OCI-LY1 (cell line): ENCODE measurements at regions not wholly inside any gene's neighbourhood (a gene's known extent, or its start where the extent isn't known, plus 50 kb on each side); places are given as distances from the start of the nearest gene placed in this dataset.

Source experiments
- H2AFZ ChIP-seq: fragments of 200-600 bp; sonication (generic), shearing (Covaris generic); 2 replicates; pipeline ENCODE4 v1.6.0; 2014; ENCODE audit warnings: antibody characterized with exemption, mild to moderate bottlenecking, low read length
- H3F3A ChIP-seq: fragments of 200-600 bp; sonication (generic), shearing (Covaris generic); 2 replicates; pipeline ENCODE4 v1.6.0; 2014; ENCODE audit warnings: mild to moderate bottlenecking, antibody characterized with exemption, low read length, moderate library complexity; ENCODE audit not compliant: insufficient read depth
- H3K27ac ChIP-seq: fragments of 200-600 bp; sonication (generic); 2 replicates; pipeline ENCODE4 v1.5.1; 2014; ENCODE audit warnings: low read length, mixed run types, mild to moderate bottlenecking, low read depth; ENCODE audit not compliant: poor library complexity, severe bottlenecking
- H3K27me3 ChIP-seq: fragments of 200-600 bp; sonication (generic); 2 replicates; pipeline ENCODE4 v1.6.0; 2014; ENCODE audit warnings: antibody characterized with exemption, mild to moderate bottlenecking, low read length, moderate library complexity; ENCODE audit not compliant: insufficient read depth
- H3K36me3 ChIP-seq: fragments of 200-600 bp; sonication (generic); 2 replicates; pipeline ENCODE4 v1.6.1; 2014; ENCODE audit warnings: mild to moderate bottlenecking, antibody characterized with exemption, low read length, moderate library complexity, mixed read lengths; ENCODE audit not compliant: insufficient read depth
- H3K4me1 ChIP-seq: fragments of 200-600 bp; sonication (generic); 2 replicates; pipeline ENCODE4 v1.5.1; 2014; ENCODE audit warnings: mild to moderate bottlenecking, low read length, moderate library complexity; ENCODE audit not compliant: insufficient read depth, severe bottlenecking
- H3K4me2 ChIP-seq: fragments of 200-600 bp; sonication (generic), shearing (Covaris generic); 2 replicates; pipeline ENCODE4 v1.6.1; 2014; ENCODE audit warnings: low read length
- H3K4me3 ChIP-seq: fragments of 200-600 bp; sonication (generic); 2 replicates; pipeline ENCODE4 v1.5.1; 2014; ENCODE audit warnings: low read length, low read depth, mild to moderate bottlenecking, mixed read lengths; ENCODE audit not compliant: poor library complexity, severe bottlenecking
- H3K79me2 ChIP-seq: fragments of 200-600 bp; shearing (Covaris generic); 2 replicates; pipeline ENCODE4 v1.6.1; 2016; ENCODE audit warnings: mixed run types, low read length, mixed read lengths; ENCODE audit not compliant: insufficient read depth
- H3K9ac ChIP-seq: fragments of 200-600 bp; sonication (generic), shearing (Covaris generic); 2 replicates; pipeline ENCODE4 v1.6.1; 2014; ENCODE audit warnings: mild to moderate bottlenecking, low read length, mixed read lengths
- H3K9me2 ChIP-seq: fragments of 200-600 bp; sonication (generic), shearing (Covaris generic); 2 replicates; pipeline ENCODE4 v1.6.1; 2014; ENCODE audit warnings: low read depth, mild to moderate bottlenecking, low read length, mixed read lengths
- H3K9me3 ChIP-seq: fragments of 200-600 bp; shearing (Covaris generic); 2 replicates; pipeline ENCODE4 v1.6.1; 2014; ENCODE audit warnings: low read length, mixed read lengths
- H4K20me1 ChIP-seq: fragments of 200-600 bp; sonication (generic), shearing (Covaris generic); 2 replicates; pipeline ENCODE4 v1.6.0; 2016; ENCODE audit warnings: mild to moderate bottlenecking, low read length; ENCODE audit not compliant: insufficient read depth
- CTCF ChIP-seq: fragments of 200-600 bp; sonication (generic), shearing (Covaris generic); IDR thresholded peaks from 2 replicates; pipeline ENCODE4 v1.5.1; 2017; ENCODE audit warnings: mild to moderate bottlenecking, antibody characterized with exemption, low read length, moderate library complexity, mixed read lengths
- EZH2 ChIP-seq: fragments of 200-600 bp; sonication (generic), shearing (Covaris generic); IDR thresholded peaks from 2 replicates; pipeline ENCODE4 v1.8.0; 2017; ENCODE audit warnings: borderline replicate concordance, mixed run types, mild to moderate bottlenecking, antibody characterized with exemption, low read length, moderate library complexity, mixed read lengths

- H3K9me3 ChIP-seq: no peaks in the 10 kb centered on the region
- no peaks in the 10 kb centered on the region for H4K20me1 ChIP-seq
- no peaks in the 10 kb centered on the region for H3K36me3 ChIP-seq
- H3K4me2 ChIP-seq: no peak overlapping the region
- no peaks in the 10 kb centered on the region for H3F3A ChIP-seq
- no peak for TF ChIP-seq EZH2
- TF ChIP-seq CTCF: no peak
- no peaks in the 10 kb centered on the region for H3K4me1 ChIP-seq
- no peak overlapping the region for H3K4me3 ChIP-seq
- no peaks in the 10 kb centered on the region for H3K79me2 ChIP-seq
- H2AFZ ChIP-seq: no peak overlapping the region
- no peak overlapping the region for H3K9ac ChIP-seq
- H3K27me3 ChIP-seq: no peaks in the 10 kb centered on the region
- no peaks in the 10 kb centered on the region for H3K9me2 ChIP-seq
- H3K27ac ChIP-seq: no peak overlapping the region
Measured at GRCh38 chr1:232393010-232393409, 236.9 kb downstream of the SIPA1L2 start.

- H3K4me1 ChIP-seq: no peaks in the 10 kb centered on the region
- H3K9me3 ChIP-seq: no peaks in the 10 kb centered on the region
- no peaks in the 10 kb centered on the region for H3K36me3 ChIP-seq
- H4K20me1 ChIP-seq: no peaks in the 10 kb centered on the region
- no peak overlapping the region for H2AFZ ChIP-seq
- H3K9me2 ChIP-seq: no peaks in the 10 kb centered on the region
- no peaks in the 10 kb centered on the region for H3F3A ChIP-seq
- no peak overlapping the region for H3K9ac ChIP-seq
- no peak overlapping the region for H3K27ac ChIP-seq
- H3K27me3 ChIP-seq: no peaks in the 10 kb centered on the region
- no peak overlapping the region for H3K4me3 ChIP-seq
- TF ChIP-seq CTCF (no peak), EZH2 (no peak)
- no peak overlapping the region for H3K4me2 ChIP-seq
- H3K79me2 ChIP-seq: no peaks in the 10 kb centered on the region
Measured at GRCh38 chr1:232390590-232390989, 239.3 kb downstream of the SIPA1L2 start.

DNA sequence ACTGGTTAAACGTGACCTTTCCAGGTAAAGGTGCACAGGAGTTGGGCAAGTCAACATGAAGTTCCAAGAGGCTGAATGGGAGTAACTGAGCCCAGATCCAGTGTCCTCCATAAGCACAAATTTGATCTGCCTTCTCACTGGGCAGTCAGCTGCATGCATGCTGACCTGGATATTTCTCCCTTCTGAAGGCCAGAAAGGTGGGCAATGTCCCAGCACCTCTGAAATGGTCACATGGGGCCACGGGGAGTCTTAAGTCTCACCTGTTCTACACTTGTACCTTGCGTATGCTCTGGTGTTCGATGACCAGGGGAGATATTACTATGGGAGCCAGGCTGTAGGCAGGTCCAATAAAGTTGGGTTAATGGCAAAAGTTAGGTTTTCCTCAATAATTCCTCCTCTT is 240.2 kb downstream of the SIPA1L2 start:
- Histone ChIP-seq H3K4me1 (no peaks in the 10 kb centered on the region), H2AFZ (no peak overlapping the region), H3K9ac (no peak overlapping the region), H3K9me2 (no peaks in the 10 kb centered on the region), H3K36me3 (no peaks in the 10 kb centered on the region), H3K9me3 (no peaks in the 10 kb centered on the region), H3K27me3 (no peaks in the 10 kb centered on the region), H3K4me2 (no peak overlapping the region), H3K79me2 (no peaks in the 10 kb centered on the region), H3K4me3 (no peak overlapping the region), H3K27ac (no peak overlapping the region), H3F3A (no peaks in the 10 kb centered on the region), H4K20me1 (no peaks in the 10 kb centered on the region)
- no peak for TF ChIP-seq CTCF
- TF ChIP-seq EZH2: no peak
